GM21515 (cell line): ENCODE measurements at regions not wholly inside any gene's neighbourhood (a gene's known extent, or its start where the extent isn't known, plus 50 kb on each side); places are given as distances from the start of the nearest gene placed in this dataset.
"Not testable (repeated sequence)": the region's sequence is repeated elsewhere in the genome, so short reads cannot be mapped to it uniquely, and the experiment has no call there.

ENCODE experiments used
- ATAC-seq: cut with Tn5 transposase; IDR thresholded peaks from one replicate; pipeline ENCODE4 v1.9.1; 2021; ENCODE audit not compliant: unreplicated experiment

DNA sequence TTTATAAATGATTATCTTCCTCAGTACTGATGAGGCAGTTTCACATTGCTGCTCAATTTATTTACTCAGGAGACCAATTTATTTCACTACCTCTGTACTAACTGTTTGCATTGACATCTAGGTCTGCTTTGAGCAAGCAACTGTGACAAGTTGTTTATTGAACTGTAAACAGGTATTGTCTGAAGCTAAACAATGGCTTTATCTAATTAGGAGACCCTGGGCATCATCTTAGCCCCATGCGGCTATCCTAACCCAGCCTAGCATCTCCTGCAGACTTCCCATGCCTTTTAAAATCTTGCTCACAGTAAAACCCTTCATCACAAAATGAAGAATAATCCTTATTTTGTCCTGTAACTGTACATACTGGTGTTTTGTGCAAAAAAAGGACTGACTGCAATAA is 348.2 kb downstream of the RWDD3 start:
- ATAC-seq = no peak

DNA sequence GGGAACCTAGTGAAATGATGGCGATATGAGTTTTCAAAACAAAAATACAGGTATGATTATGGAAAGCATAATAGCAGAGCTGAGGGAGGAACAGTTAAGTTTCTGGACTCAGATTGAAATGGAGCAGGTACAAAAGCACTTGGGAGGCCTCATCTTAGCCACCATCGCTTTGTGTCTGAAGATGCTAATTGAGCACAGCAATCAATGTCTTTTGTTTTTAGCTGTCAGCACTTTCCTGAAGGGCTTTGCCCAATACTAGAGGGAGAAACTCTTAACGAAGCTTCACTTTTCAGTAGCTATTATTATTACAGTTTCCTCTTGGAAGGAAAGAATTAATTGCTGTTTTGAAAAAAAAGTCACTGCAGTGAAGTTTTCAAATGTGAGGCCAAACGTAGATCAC is 348.7 kb downstream of the RWDD3 start:
- ATAC-seq = no peak

DNA sequence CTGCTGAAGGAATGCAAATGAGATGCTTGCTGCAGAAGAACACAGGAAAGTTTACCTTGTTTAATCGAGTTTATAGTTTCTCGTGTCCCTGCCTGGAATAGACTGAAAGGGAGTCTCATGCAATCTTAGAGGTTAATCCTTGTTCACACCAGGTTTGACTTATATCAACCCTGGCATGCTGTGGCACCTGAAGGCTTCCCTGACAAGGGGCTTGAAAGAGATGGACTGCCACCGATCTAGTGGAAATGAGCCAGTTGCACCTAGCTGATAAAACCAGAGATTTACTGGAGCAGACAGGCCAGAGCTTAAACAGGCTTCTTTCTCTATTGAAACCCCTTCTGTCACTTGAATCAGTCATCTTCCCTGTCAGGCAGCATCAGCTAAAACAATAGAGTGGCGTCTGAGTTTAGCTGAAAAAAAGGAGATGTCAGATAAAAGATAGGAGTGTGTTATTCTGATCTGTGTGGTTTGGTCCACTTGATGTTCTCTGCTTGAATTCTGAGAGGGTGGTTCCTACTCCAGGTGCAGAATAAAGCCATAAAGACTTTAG is 349.7 kb downstream of the RWDD3 start:
- no peak for ATAC-seq

DNA sequence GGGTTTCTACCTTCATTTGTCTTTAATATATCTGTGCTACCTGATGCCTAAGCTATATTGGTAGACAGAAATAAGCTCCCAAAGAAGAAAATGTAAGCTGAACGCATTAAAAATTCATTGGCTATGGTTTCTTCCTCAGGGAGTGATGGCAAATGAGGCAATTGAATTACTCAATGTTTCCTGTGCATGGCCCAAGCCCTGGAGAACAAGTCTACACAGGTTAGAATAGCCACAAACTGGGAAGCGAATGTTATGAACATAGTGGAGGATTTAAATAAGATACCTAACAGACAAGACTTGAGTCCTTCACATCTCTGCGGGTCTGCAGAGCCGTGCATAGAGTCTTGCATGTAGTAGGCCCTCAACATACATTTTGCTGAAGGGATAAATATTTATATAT is 350.3 kb downstream of the RWDD3 start:
- no peak for ATAC-seq

DNA sequence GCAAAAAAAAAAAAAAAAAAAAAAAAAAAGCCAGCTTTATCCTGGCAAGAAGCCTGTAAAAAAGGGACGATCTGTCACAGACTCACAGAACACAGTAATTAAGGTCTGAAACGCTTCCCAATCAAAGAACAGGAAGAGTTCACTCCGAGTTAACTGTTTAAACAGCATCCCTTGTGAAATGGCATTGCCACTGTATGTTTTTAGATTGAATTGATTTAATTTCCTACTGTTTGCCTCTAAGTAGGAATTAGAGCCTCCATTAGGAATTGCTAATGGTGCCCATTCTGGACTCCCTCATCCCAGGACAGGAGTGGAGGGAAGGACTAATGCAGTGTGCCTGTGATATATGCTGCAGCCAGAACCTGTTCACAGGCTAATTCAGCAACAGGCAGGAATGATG is 370.8 kb downstream of the RWDD3 start:
- no peak for ATAC-seq

DNA sequence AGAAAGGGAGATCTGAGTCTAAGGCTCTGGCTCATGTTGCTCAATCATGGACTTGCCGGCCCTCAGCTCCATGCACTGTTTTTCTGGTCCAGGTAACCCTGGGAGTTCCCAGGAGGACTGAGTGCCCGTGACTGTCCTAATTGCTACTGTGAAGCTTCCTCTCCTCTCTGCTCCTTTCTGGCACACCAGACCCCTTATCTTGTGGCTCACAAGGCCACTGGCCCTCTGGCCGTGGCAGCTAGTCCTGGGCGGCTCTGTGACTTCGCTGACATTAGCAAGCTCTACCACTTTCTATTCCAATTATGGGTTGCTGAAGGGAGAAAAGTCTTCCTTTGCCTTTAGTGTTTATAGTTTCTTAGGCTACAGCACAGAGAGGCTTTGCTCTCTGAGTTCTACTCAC is 380.2 kb downstream of the RWDD3 start:
- no peak for ATAC-seq

DNA sequence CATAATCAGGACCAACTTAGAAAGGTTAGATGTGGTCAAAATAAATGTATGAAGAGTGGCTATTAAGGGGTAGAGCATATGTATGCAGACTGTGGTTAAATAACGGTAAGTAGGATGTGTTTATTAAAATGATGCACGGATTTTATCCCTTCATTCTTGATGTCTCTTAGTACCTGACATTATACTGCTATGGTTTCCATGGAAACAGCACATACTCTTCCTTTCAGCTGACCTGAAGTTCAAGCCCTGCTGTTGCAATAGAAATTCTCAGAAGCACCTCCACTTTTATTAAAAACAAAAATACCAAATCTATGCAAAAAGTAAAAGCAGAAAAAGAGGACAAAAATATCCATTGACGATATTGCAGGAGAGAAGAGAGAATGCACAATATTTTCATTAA is 381.4 kb downstream of the RWDD3 start:
- no peak for ATAC-seq

DNA sequence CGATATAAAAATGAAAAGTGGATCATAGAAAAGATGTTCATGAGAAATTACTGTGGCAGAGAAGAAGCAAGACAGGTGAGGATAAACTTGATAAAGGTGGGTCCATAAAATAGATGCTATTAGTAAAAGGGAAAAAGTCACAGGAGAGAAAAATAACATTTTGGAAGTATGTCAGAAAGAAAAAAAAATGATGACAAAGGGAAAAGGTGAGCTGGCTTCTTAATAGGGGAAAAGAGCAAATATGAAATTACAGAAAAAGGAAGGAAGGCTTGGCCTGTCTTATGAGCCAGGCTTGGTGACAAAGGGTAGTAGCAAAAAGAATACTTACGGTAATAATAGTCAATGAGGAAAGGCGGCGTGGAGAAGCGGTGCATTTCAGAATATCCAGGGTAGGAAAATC is 386.1 kb downstream of the RWDD3 start:
- no peak for ATAC-seq

DNA sequence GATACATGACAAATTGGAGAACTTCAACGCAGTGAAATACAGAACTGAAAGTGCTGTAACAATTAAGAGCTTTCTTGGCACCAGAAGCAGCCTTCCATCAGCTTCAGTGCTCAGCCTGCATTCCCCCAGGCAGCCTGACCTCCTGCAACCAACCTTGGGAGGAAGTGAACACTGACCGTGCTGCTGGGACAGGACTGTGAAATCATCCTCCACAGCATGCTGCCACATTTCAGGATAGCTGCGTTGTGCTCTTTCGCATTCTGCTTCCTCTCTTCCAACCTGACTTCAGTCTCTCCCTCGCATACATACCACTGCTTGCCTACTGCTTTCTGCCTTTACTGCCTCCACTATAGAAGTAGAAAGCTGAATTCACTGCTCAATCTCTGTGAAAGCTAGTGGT is 388.6 kb downstream of the RWDD3 start:
- no peak for ATAC-seq

DNA sequence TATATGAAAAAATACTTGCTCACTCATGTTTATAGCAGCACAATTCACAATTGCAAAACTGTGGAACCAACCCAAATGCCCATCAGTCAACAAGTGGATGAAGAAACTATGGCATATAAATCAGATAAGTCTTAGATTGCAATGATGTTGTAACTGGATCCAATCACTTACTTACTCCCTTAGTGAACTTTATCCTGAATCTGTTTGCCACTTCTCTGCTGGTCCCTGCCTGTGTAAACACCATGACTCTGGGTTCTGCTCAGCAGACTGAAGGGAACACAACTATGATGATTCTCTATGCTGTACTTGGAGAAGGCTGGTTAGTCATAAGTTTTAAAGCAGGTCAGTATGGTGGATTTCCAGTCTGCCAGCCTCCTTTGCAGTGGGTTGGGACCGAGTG is 391.2 kb downstream of the RWDD3 start:
- no peak for ATAC-seq

DNA sequence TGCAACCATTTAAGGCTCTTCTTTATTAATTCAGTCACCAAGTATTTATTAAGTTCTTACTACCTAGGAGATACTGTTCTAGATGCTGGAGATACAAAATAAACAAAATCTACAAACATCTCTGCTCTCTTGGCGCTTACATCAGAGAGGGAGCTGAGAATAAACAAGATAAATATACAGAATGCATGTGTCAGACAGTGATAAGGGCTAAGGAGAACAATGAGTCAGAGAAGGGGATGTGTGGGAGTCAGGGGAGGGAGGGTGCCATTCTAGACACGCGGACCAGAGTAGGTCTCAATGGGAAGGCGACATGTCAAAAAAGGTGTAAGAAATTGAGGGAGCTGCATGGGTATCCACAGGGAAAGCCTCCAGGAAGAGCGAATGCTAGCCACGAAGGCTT is 393.2 kb downstream of the RWDD3 start:
- no peak for ATAC-seq

DNA sequence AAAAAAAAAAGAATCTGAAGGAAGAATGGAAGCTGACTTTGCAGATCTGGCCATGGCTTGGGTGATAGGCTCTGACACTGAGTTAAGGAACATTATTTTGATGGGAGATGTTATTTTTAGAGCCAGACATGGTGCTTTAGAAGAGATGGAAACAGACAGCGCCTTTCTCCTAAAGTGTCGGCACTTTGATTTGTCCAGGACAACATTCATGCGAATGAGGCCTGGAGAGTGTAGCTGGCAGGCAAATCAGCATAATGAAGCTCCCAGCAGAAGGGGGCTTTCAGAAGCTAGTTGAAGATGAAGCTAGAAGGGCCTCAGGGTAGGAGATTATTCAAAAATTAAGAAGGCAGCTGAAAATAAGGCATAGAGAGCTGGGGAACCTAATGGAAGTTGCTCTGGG is 397.7 kb downstream of the RWDD3 start:
- no peak for ATAC-seq

DNA sequence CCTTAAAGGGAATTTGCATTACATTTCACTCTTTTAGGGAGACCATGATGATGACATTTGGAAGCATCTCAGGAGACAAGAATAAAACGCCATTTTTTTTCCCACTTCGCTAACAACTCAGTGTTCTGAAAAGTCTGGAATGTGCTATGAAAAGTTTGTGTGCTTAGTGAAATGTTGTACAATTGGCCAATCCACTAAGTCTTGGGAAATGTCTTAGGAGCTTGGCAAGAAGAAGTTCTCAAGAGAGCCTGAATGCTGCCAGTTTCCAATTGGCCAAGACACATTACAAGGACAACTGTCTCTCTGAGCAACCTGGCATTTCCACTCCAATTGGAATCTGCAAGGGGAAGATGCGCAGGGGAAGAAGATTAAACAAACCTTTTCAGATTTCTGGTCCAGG is 401.8 kb downstream of the RWDD3 start:
- ATAC-seq = no peak

DNA sequence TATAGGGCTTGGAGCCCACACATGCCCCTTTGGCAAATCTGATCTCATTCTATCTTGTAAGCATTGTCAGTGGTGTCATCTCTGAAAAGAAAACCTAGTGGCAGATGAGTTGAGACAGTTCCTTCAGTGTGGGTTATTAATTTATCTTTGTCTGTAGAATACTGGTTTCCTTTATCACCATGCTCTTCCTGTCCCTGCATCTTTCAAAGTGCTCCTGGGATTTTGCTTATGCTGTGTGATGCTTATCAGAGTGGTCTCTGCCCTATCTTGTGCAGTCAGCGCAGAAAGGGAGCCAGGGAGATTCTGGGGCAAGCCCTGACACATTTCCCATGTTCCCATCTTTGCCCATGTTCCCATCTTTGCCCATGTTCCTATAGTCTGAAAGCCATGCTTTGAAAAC is 402.9 kb downstream of the RWDD3 start:
- ATAC-seq = no peak

DNA sequence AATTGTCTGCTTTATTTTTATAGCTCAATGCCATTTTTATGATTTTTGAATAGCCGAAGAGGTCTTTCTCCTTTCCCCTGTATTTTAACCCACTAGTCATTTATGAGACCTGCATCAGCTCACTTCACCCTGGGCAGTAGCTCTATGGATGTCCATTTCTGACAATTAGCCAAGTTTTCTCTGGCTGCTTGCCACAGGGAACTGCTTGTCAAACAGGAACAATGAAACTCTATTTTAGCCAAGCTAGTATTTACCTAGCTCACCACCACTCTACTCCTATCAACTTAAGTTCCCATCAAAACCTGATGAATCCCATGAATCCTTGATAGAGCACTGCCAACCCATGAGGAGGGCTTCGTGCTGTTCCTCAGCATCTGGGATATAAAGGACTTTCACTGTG is 406.7 kb downstream of the RWDD3 start:
- no peak for ATAC-seq

DNA sequence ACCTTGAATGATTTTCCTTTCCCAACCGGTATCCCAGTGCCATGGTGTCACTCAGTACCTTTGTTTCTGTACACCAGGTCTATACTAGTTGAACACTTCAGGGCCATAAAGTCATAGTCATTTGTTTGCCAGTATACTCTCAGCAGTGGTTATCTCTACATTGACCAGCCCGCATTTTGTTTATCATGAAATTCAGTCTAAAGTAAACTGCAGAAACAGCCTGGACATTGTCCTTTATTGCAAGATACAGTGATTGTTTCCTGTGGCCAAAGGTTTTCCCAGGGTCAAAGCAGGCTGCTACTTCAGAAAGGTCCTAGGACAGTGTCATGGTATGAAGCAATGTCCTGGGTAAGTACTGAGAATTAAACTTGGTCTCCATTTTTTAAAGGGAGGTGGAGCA is 407.4 kb downstream of the RWDD3 start:
- ATAC-seq = no peak

DNA sequence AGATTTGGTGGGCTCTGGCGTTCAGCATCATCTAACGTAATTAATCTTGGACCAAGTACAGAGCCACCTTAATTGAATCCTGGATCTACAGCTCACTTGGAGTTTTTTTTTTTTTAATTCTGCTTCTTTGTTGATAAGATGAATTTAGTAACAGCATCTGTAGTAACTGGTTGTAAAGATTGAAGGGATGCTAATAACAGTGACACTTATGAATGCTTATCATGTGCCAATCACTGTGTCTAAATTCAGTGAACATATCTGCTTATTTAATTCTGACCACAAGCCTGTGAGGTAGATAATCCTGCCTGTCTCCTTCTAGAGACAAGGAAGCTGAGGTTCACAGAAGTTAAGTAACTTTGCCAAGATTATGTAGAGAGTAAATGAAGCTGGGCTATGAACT is 408.0 kb downstream of the RWDD3 start:
- no peak for ATAC-seq

DNA sequence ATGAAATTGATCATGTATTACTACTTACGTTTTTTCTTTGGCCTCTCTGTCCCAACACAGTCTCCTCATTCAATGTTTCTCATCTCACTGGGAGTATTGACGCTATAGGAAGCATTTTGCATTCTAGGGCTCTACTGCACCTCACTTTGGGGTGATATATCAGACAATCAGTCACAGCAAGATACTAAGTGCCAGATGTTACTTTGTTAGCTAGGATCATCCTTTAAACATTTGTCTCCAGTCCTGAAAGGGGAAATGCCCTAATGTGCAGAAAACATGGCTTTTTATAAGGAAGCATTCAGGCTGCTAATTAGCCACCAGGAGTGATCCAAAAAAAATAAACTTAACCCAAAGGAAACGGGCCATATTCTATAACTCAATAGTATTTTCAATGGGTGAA is 409.1 kb downstream of the RWDD3 start:
- no peak for ATAC-seq

DNA sequence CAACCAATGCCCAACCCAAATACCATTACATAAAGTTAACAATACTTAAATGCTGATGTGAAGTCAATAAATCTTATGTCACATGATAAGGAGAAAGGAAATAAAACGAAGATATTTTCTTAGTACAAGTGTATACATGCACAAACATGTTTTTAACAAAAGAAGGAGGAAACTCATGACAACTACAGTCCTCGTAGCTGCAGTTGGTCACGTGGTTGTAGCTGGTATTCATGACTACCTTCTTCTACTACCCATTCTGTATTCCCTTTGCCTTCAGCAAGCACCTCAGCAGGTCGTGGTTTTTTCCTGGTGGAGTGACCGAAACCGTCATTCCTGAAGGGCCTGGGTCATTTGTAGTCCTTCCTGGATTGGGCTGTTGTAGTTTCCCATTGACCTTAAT is 411.1 kb downstream of the RWDD3 start:
- not testable (repeated sequence) for ATAC-seq

DNA sequence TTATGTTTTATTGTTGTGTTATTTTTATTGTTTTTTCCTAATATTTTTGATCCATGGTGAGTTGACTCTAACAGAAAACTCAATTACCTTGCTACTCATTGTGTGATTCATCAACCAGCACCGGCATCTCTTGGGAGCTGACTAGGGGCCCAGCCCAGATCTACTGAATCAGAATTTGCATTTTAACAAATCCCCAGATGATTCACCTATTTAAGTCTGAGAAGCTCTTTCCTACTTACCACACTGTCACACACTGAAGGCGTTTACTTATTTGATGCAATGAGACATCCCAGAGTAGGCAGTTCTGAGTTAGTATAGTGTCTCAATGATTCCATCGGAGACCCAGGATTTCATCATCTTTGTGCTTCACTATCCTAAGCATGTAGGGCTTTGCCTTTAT is 416.6 kb downstream of the RWDD3 start:
- no peak for ATAC-seq

DNA sequence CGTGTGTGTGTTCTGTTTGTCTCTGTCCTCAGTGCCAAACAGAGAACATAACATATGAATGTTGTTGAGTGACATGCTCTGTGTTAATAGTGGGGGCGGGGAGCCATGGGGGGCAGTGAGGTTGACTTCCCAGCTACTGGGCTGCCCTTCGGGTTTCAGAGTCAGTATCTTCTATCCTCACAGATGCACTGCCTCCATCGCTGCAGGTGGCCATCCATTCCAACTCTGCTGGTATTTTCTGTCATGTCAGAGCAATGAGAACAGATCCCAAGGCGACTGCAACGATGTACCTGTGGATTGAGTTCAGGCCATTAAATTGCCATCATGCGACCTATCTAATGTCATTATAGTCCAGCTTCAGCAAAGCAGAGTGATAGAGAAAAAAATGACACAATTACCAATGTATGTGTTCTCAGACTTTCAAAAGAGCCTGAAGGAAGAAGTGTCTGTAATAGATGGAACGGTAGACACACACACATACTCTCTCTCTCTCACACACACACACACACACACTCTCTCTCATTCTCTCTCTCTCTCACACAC is 418.5 kb downstream of the RWDD3 start:
- ATAC-seq = no peak

DNA sequence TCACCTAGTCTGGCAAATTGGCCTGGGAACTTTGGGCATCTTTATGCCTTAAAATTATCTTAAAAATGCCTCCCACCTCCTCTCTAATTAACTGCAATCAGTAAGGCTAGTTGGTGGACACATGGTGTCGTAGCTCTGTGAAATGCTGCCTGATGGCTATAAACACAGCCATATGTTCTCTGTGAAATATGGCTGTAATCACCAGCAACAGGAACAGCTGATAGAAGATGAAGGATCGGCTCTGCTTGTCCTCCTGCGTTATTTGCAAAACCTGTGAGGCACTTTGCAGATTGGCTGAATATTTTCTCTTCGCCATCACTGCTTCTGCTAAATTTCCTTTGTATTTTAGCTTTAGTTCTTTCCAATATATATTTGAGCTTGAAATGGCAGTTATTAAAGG is 419.6 kb downstream of the RWDD3 start:
- ATAC-seq = no peak

DNA sequence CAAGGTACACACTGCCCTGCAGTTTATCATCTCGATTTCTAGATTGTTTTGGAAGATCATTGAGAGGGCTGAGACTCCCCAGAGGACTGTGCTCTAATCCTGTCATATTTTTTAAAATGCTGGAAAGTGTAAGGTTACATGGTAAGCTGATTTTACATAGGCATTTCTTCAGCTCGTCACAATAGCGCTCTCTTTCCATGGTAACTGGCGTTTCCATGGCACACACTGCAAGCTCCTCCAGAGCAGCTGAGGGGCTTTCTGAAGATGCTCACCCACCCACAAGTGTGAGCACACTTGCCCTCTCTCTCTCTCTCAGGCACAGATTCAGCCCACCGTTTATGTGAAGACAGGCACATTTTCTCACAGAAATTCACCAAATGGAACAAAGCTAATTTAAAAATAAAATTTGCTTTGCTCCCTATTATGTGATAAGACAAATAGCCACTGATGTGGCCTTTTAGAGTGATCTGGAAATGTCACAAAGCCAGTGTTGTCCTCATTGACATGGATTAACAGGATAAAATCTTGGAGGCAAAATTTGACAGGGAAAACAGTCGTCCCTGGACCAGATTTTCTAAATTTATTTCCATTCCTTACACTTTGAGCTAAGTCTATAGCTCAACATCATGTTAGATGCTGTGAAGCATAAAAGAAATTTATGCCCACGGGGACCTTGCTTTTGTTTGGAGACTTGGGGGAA is 421.5 kb downstream of the RWDD3 start:
- ATAC-seq = no peak
